Stomach (tissue), 4 donors: ENCODE measurements at regions not wholly inside any gene's neighbourhood (a gene's known extent, or its start where the extent isn't known, plus 50 kb on each side); places are given as distances from the start of the nearest gene placed in this dataset.

ENCODE experiments used
- CTCF ChIP-seq, 7 experiments: fragments of 450-650 bp in 4 of 7; fragments of 200-600 bp in 3 of 7; sonication (generic) in 3 of 7; IDR thresholded peaks; one replicate each; pipeline ENCODE4 v1.5.1; 2016 to 2019; ENCODE audit warnings: antibody characterized with exemption in 7 of 7, control low read depth in 2 of 7, mild to moderate bottlenecking in 1 of 7
- EP300 ChIP-seq: sonication (generic); formaldehyde crosslinking; IDR thresholded peaks from one replicate; pipeline ENCODE4 v1.6.1; 2017; ENCODE audit warnings: antibody characterized with exemption
- POLR2A ChIP-seq, 4 donors: fragments of 450-650 bp; IDR thresholded peaks; one replicate each; pipeline ENCODE4 v1.6.1; 2016; ENCODE audit warnings: antibody characterized with exemption in 4 of 4, control low read depth in 2 of 4, mild to moderate bottlenecking in 1 of 4, moderate library complexity in 1 of 4
- POLR2AphosphoS5 ChIP-seq, 3 donors: sonication (generic); formaldehyde crosslinking; IDR thresholded peaks; one replicate each; pipeline ENCODE4 v1.6.1; 2016; ENCODE audit warnings: antibody characterized with exemption in 3 of 3

GRCh38 chr5:176731506-176732160 is 78.7 kb upstream of the UNC5A start:
- TF ChIP-seq CTCF (IDR thresholded peaks at IDR 0.05) (no peak), POLR2A (IDR thresholded peaks at IDR 0.05) (no peak), POLR2AphosphoS5 (IDR thresholded peaks at IDR 0.05) (no peak), EP300 (no peak)
